Kidney epithelial cell (primary cell): ENCODE measurements at regions not wholly inside any gene's neighbourhood (a gene's known extent, or its start where the extent isn't known, plus 50 kb on each side); places are given as distances from the start of the nearest gene placed in this dataset.

Experiments used
- DNase-seq: peaks from one replicate; pipeline ENCODE4 v3.0.0-alpha.2; 2010; ENCODE audit warnings: low read depth
- H3K27me3 ChIP-seq: 2 replicates; pipeline ENCODE4 v1.6.0; 2011; ENCODE audit warnings: low read length; ENCODE audit not compliant: control insufficient read depth, insufficient read depth
- H3K36me3 ChIP-seq: 2 replicates; pipeline ENCODE4 v1.5.1; 2011; ENCODE audit warnings: low read length; ENCODE audit not compliant: control insufficient read depth, insufficient read depth
- H3K4me3 ChIP-seq: 2 replicates; pipeline ENCODE4 v1.5.1; 2011; ENCODE audit warnings: low read depth, mild to moderate bottlenecking, control low read depth, low read length
- CTCF ChIP-seq: IDR thresholded peaks from 2 replicates; pipeline ENCODE4 v1.5.1; 2011; ENCODE audit warnings: mild to moderate bottlenecking, moderate library complexity, low read length, control low read depth, inconsistent platforms; ENCODE audit not compliant: insufficient read depth, poor library complexity, severe bottlenecking

GRCh38 chr6:148170286-148170685 is 172.4 kb upstream of the SASH1 start:
- no peak for TF ChIP-seq CTCF
- Histone ChIP-seq H3K27me3 (no peaks in the 10 kb centered on the region), H3K36me3 (no peaks in the 10 kb centered on the region), H3K4me3 (no peak overlapping the region)
- no peak for DNase-seq

- TF ChIP-seq CTCF, result no peak
- H3K4me3 ChIP-seq, result no peak overlapping the region
- no peaks in the 10 kb centered on the region for H3K36me3 ChIP-seq
- no peak for DNase-seq
- H3K27me3 ChIP-seq, result no peaks in the 10 kb centered on the region
Observed at GRCh38 chr6:148173548-148173947, 169.1 kb upstream of the SASH1 start.

- DNase-seq, result no peak
- Histone ChIP-seq H3K4me3 (no peak overlapping the region), H3K27me3 (no peaks in the 10 kb centered on the region), H3K36me3 (no peaks in the 10 kb centered on the region)
- no peak for TF ChIP-seq CTCF
Observed at GRCh38 chr6:148175550-148176188, 167.0 kb upstream of the SASH1 start.

- H3K36me3 ChIP-seq, result no peaks in the 10 kb centered on the region
- no peaks in the 10 kb centered on the region for H3K27me3 ChIP-seq
- H3K4me3 ChIP-seq, result no peak overlapping the region
- no peak for DNase-seq
- peak; percentile 70 for TF ChIP-seq CTCF
Observed at GRCh38 chr6:148177589-148178233, 164.9 kb upstream of the SASH1 start.

GRCh38 chr6:148179786-148180185 is 162.9 kb upstream of the SASH1 start:
- no peaks in the 10 kb centered on the region for H3K36me3 ChIP-seq
- no peaks in the 10 kb centered on the region for H3K27me3 ChIP-seq
- no peak for DNase-seq
- H3K4me3 ChIP-seq, result no peak overlapping the region
- peak; percentile 56 for TF ChIP-seq CTCF

GRCh38 chr6:148182378-148182777 is 160.3 kb upstream of the SASH1 start:
- H3K27me3 ChIP-seq, result no peaks in the 10 kb centered on the region
- no peak for DNase-seq
- no peak for TF ChIP-seq CTCF
- no peaks in the 10 kb centered on the region for H3K36me3 ChIP-seq
- no peak overlapping the region for H3K4me3 ChIP-seq
